GM12878 (cell line): ENCODE measurements at regions not wholly inside any gene's neighbourhood (a gene's known extent, or its start where the extent isn't known, plus 50 kb on each side); places are given as distances from the start of the nearest gene placed in this dataset.

Experiments
- ATAC-seq: fragments of 200-7000 bp; cut with Tn5 transposase; 3 replicates; pipeline ENCODE4 v1.9.1; 2020; ENCODE audit warnings: mild to moderate bottlenecking, moderate library complexity
- BruUV-seq: library from RNA; stranded (reverse); fragments of 400-500 nt; replicated peaks from 2 replicates; lab custom pipeline; 2021; lab: Mats Ljungman, UMichigan
- CTCF ChIA-PET: fragments of 300-600 bp; sonication (Branson Sonifier 250); formaldehyde crosslinking; extraction: SDS; loops from one replicate; lab custom pipeline; 2021; ENCODE audit warnings: inconsistent platforms; lab: Yijun Ruan, JAX
- POLR2A ChIA-PET: fragments of 350-600 bp; formaldehyde crosslinking; extraction: SDS; loops from one replicate; lab custom pipeline; 2021; ENCODE audit warnings: inconsistent platforms; lab: Charles Lee
- RAD21 ChIA-PET: fragments of 300-600 bp; sonication (Branson Sonifier 250); formaldehyde crosslinking; loops from one replicate; lab custom pipeline; 2023; ENCODE audit warnings: antibody characterized with exemption; ENCODE audit not compliant: unreplicated experiment; lab: Charles Lee
- SMC1A ChIA-PET: fragments of 300-600 bp; sonication (Branson Sonifier 250); formaldehyde crosslinking; loops from one replicate; lab custom pipeline; 2023; ENCODE audit not compliant: unreplicated experiment, uncharacterized antibody; lab: Charles Lee
- DNase-seq: peaks from one replicate; pipeline ENCODE4 v3.0.0-alpha.2; 2011; ENCODE audit warnings: low read depth, low spot score
- FAIRE-seq: peaks from 3 replicates; lab custom pipeline; 2011; peaks lifted over from hg19 to GRCh38; lab: Jason Lieb, UNC
- H2AFZ ChIP-seq: 2 replicates; pipeline ENCODE4 v1.6.0; 2011; ENCODE audit warnings: low read depth, low read length, control low read depth; ENCODE audit not compliant: control insufficient read depth
- H3K27ac ChIP-seq: 2 replicates; pipeline ENCODE4 v1.5.1; 2011; ENCODE audit warnings: control low read depth; ENCODE audit not compliant: control insufficient read depth, insufficient read depth
- H3K27me3 ChIP-seq, 2 experiments: replicated peaks in 1 of 2; 2 replicates each; pipeline versions ENCODE4 v1.6.0 to v1.6.1; 2011; ENCODE audit warnings: low read length in 1 of 2; ENCODE audit not compliant: control insufficient read depth in 2 of 2, insufficient read depth in 2 of 2
- H3K36me3 ChIP-seq, 2 experiments: 2 replicates each; pipeline ENCODE4 v1.5.1; 2011; ENCODE audit warnings: low read length in 1 of 2; ENCODE audit not compliant: control insufficient read depth in 2 of 2, insufficient read depth in 2 of 2
- H3K4me1 ChIP-seq: 2 replicates; pipeline ENCODE4 v1.6.1; 2011; ENCODE audit warnings: mild to moderate bottlenecking, low read length, moderate library complexity, mixed read lengths; ENCODE audit not compliant: control insufficient read depth, insufficient read depth
- H3K4me2 ChIP-seq: 2 replicates; pipeline ENCODE4 v1.6.0; 2011; ENCODE audit warnings: control low read depth; ENCODE audit not compliant: control insufficient read depth, insufficient read depth
- H3K4me3 ChIP-seq: fragments of 200-600 bp; sonication (generic); 2 replicates; pipeline ENCODE4 v1.5.1; 2016
- H3K79me2 ChIP-seq: 2 replicates; pipeline ENCODE4 v1.6.0; 2011; ENCODE audit warnings: low read length; ENCODE audit not compliant: control insufficient read depth, insufficient read depth
- H3K9ac ChIP-seq: 2 replicates; pipeline ENCODE4 v1.8.0; 2011; ENCODE audit warnings: low read length, control low read depth, mixed read lengths; ENCODE audit not compliant: control insufficient read depth, insufficient read depth
- H3K9me3 ChIP-seq: replicated peaks from 3 replicates; pipeline ENCODE4 v1.5.1; 2011; ENCODE audit warnings: mild to moderate bottlenecking, low read length; ENCODE audit not compliant: control insufficient read depth, insufficient read depth
- H4K20me1 ChIP-seq: 2 replicates; pipeline ENCODE4 v1.6.0; 2011; ENCODE audit not compliant: control insufficient read depth, insufficient read depth
- CEBPB ChIP-seq, 2 experiments: fragments of 150-350 bp in 1 of 2; IDR thresholded peaks; 2 replicates each; pipeline ENCODE4 v1.6.1; 2012 to 2014; ENCODE audit warnings: low read depth in 2 of 2, low read length in 2 of 2, borderline replicate concordance in 1 of 2, inconsistent platforms in 1 of 2
- MLLT1 ChIP-seq: fragments of 450-650 bp; IDR thresholded peaks from 2 replicates; pipeline ENCODE4 v1.6.1; 2016; ENCODE audit warnings: mild to moderate bottlenecking
- PML ChIP-seq: IDR thresholded peaks from 2 replicates; pipeline ENCODE4 v1.6.1; 2012; ENCODE audit warnings: low read length, inconsistent platforms
- RAD21 ChIP-seq: IDR thresholded peaks from 2 replicates; pipeline ENCODE4 v1.6.1; 2011; ENCODE audit warnings: mild to moderate bottlenecking, low read depth, low read length, moderate library complexity; ENCODE audit not compliant: insufficient read depth
- RB1 ChIP-seq: fragments of 450-650 bp; formaldehyde crosslinking; IDR thresholded peaks from 2 replicates; pipeline ENCODE4 v1.6.1; 2017; ENCODE audit warnings: mild to moderate bottlenecking, borderline replicate concordance
- SMAD5 ChIP-seq: IDR thresholded peaks from 2 replicates; pipeline ENCODE4 v1.6.1; 2016; ENCODE audit warnings: antibody characterized with exemption, low read depth
- ZBTB33 ChIP-seq: fragments of 450-650 bp; IDR thresholded peaks from 2 replicates; pipeline ENCODE4 v1.6.1; 2017; ENCODE audit warnings: mild to moderate bottlenecking
- WGBS: methylation state at CpG from one replicate; pipeline ENCODE4 v1.1.6; 2016; ENCODE audit warnings: low lambda C conversion rate; ENCODE audit not compliant: insufficient replicate concordance, insufficient coverage; ENCODE audit errors: missing lambda C conversion rate; 5-methylcytosine and 5-hydroxymethylcytosine counted together
- in situ Hi-C: fragments of 300-500 bp; cut with MboI; formaldehyde crosslinking; loops from 9 replicates; pipeline ENCODE4 v1.14.3; 2018; ENCODE audit warnings: mixed read lengths
- intact Hi-C: fragments of 100-400 bp; cut with micrococcal nuclease; formaldehyde crosslinking; loops from one replicate; pipeline ENCODE4 v1.14.2; 2022; ENCODE audit not compliant: unreplicated experiment

- no TSS peak for BruUV-seq
- DNase-seq (no peak), ATAC-seq (no peak), FAIRE-seq (no peak)
- no peaks in the 10 kb centered on the region for H3K9me3 ChIP-seq
- H3K27me3 ChIP-seq: no peaks in the 10 kb centered on the region
- whole genome bisulfite sequencing: 23% methylated on average over 6 of the region's 6 CpGs
- no peaks in the 10 kb centered on the region for H3K36me3 ChIP-seq
- TF ChIP-seq ZBTB33 (no peak), PML (no peak), SMAD5 (no peak), RB1 (no peak), MLLT1 (no peak), CEBPB (IDR thresholded peaks at IDR 0.05; ENCODE audit: borderline replicate concordance in 1 of 2, low read depth in 2 of 2, low read length in 2 of 2) (no peak), RAD21 (no peak)
- in situ Hi-C loops (no loop called here), intact Hi-C loops (no loop called here)
- H3K4me2 ChIP-seq: no peak overlapping the region
- ChIA-PET POLR2A (no interaction called here), SMC1A (no interaction called here), RAD21 (no interaction called here), CTCF (no interaction called here)
- no peaks in the 10 kb centered on the region for H3K4me1 ChIP-seq
- H3K27ac ChIP-seq: no peak overlapping the region
- H2AFZ ChIP-seq: no peak overlapping the region
- no peak overlapping the region for H3K9ac ChIP-seq
- H4K20me1 ChIP-seq: no peaks in the 10 kb centered on the region
- H3K79me2 ChIP-seq: no peaks in the 10 kb centered on the region
- no peak overlapping the region for H3K4me3 ChIP-seq
These were observed 204.5 kb downstream of the ARRDC4 start for GRCh38 chr15:98164986-98165385.
